ENCODE measurements at regions not wholly inside any gene's neighbourhood (a gene's known extent, or its start where the extent isn't known, plus 50 kb on each side); places are given as distances from the start of the nearest gene placed in this dataset.

DNA sequence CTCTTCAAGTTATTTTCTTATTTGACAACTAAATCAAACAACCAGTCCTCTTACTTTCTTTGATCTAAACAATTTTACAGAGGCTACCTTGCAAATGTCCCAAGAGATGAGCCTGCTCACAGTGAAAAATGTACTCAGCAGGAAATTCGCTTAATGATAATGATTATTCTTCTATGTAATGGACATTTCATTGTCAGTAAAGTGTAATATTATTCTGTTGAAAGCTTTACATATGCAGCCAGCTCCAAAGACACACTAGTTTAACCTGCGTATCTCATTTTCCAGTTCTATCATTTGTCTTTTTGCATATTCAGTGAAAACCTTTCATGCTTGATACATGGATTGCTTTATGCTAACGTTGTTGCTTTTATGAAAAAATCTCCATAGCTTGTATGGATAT is 758.7 kb upstream of the ZNF608 start:
- Histone ChIP-seq H3K36me3 (ENCODE audit: insufficient read depth) (no peaks in the 10 kb centered on the region), H3K4me1 (ENCODE audit: insufficient read depth) (no peaks in the 10 kb centered on the region), H3K27ac (ENCODE audit: low read depth) (no peak overlapping the region), H3K4me3 (ENCODE audit: low read depth, low read length) (no peak overlapping the region)
- DNase-seq (ENCODE audit: extremely low spot score), result no peak
- WGBS, result 94% methylated on average over 3 of the region's 3 CpGs

DNA sequence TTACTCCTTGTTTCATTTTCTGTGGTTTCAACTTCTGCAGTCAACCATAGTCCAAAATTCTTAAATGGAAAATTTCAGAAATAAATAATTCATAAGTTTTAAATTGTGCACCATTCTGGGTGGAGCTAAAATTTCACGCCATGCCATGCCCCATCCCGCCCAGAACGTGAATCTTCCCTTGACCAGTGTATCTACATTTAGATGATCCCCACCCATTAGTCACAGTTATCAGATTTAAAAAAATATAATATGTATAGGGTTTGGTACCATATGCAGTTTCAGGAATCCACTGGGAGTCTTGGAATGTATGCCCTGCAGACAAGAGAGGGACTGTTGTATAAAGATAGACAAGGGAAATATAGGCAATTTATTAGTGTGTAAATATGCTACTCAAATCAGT is 759.7 kb upstream of the ZNF608 start:
- H3K4me3 ChIP-seq (ENCODE audit: low read depth, low read length), result no peak overlapping the region
- 98% methylated on average over 3 of the region's 3 CpGs for WGBS
- no peak for DNase-seq (ENCODE audit: extremely low spot score)
- no peak overlapping the region for H3K27ac ChIP-seq (ENCODE audit: low read depth)
- no peaks in the 10 kb centered on the region for H3K4me1 ChIP-seq (ENCODE audit: insufficient read depth)
- no peaks in the 10 kb centered on the region for H3K36me3 ChIP-seq (ENCODE audit: insufficient read depth)

DNA sequence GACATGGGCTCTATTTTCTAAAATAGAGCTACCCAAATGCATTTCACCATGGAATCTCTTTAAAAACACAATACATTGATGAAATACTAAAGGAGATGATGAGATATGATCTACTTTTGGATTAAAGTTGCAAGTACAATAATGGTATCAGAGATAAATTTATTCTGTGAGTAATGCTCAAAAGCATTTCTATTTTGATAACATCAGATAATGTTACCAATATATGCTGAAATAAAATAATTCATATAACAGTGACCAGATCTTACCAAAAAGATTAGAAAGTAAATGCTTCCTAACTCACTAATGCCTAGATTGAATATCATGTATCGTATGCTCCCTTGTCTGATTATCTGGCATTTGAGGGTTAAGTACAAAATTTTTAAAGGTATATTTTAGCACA is 761.8 kb upstream of the ZNF608 start:
- no peaks in the 10 kb centered on the region for H3K4me1 ChIP-seq (ENCODE audit: insufficient read depth)
- WGBS, result 92% methylated on average over 1 of the region's 1 CpG
- no peaks in the 10 kb centered on the region for H3K36me3 ChIP-seq (ENCODE audit: insufficient read depth)
- H3K4me3 ChIP-seq (ENCODE audit: low read depth, low read length), result no peak overlapping the region
- DNase-seq (ENCODE audit: extremely low spot score), result no peak
- no peak overlapping the region for H3K27ac ChIP-seq (ENCODE audit: low read depth)

- Histone ChIP-seq H3K27ac (ENCODE audit: low read depth) (no peak overlapping the region), H3K36me3 (ENCODE audit: insufficient read depth) (no peaks in the 10 kb centered on the region), H3K4me3 (ENCODE audit: low read depth, low read length) (no peak overlapping the region), H3K4me1 (ENCODE audit: insufficient read depth) (no peaks in the 10 kb centered on the region)
- DNase-seq (ENCODE audit: extremely low spot score), result no peak
These were observed 764.2 kb upstream of the ZNF608 start for GRCh38 chr5:125510651-125511050.

GRCh38 chr5:125517973-125518550 is 771.6 kb upstream of the ZNF608 start:
- Histone ChIP-seq H3K36me3 (ENCODE audit: insufficient read depth) (peaks cover 2% of the 10 kb centered on the region), H3K27ac (ENCODE audit: low read depth) (no peak overlapping the region), H3K4me1 (ENCODE audit: insufficient read depth) (no peaks in the 10 kb centered on the region), H3K4me3 (ENCODE audit: low read depth, low read length) (no peak overlapping the region)
- DNase-seq (ENCODE audit: extremely low spot score), result no peak
- 80% methylated on average over 3 of the region's 3 CpGs for WGBS

DNA sequence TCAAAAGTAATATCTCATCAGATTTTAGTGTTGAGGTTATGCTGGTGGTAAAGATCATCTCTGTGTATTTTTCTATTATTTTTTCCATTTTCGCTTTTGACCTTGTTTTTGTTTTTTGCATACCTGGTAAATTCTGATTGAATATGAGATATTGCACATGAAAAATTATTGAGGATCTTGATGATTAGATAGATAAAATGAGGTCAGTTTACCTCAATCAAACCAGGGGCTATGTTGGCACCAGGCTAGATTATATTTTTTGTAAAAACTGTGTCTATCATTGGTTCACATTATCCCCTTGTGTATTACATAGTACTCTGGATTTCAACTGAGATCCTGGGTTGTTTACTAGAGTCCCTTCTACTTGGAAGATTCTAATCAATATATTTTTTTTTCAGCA is 774.9 kb upstream of the ZNF608 start:
- no peak overlapping the region for H3K27ac ChIP-seq (ENCODE audit: low read depth)
- H3K4me3 ChIP-seq (ENCODE audit: low read depth, low read length), result no peak overlapping the region
- no peak for DNase-seq (ENCODE audit: extremely low spot score)
- H3K36me3 ChIP-seq (ENCODE audit: insufficient read depth), result peaks cover 2% of the 10 kb centered on the region
- 4% methylated on average over 1 of the region's 1 CpG for WGBS
- H3K4me1 ChIP-seq (ENCODE audit: insufficient read depth), result no peaks in the 10 kb centered on the region

DNA sequence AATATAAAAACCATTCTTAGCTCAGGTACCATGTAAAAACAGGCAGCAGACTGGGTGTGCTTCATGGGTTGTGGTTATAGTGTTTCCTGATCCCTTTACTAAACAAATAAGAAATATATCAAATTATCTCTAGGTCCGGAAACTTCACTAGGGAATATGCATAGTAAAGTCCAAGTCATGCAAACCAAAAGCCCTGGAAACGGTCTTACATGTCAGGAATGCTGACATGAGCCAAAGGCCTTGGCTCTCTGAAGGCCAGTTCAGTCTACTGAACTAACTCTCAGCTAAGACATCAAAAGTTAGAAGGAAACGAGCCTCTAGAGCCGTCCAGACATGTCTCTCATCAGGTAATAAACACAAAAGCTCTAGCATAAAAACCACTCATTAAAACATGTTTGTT is 778.9 kb upstream of the ZNF608 start:
- Histone ChIP-seq H3K4me1 (ENCODE audit: insufficient read depth) (no peaks in the 10 kb centered on the region), H3K36me3 (ENCODE audit: insufficient read depth) (peaks cover 2% of the 10 kb centered on the region), H3K27ac (ENCODE audit: low read depth) (no peak overlapping the region), H3K4me3 (ENCODE audit: low read depth, low read length) (no peak overlapping the region)
- 37% methylated on average over 4 of the region's 4 CpGs for WGBS
- DNase-seq (ENCODE audit: extremely low spot score), result no peak

GRCh38 chr5:125526966-125527365 is 780.5 kb upstream of the ZNF608 start:
- H3K4me1 ChIP-seq (ENCODE audit: insufficient read depth), result no peaks in the 10 kb centered on the region
- no peak for DNase-seq (ENCODE audit: extremely low spot score)
- no peak overlapping the region for H3K4me3 ChIP-seq (ENCODE audit: low read depth, low read length)
- no peaks in the 10 kb centered on the region for H3K36me3 ChIP-seq (ENCODE audit: insufficient read depth)
- no peak overlapping the region for H3K27ac ChIP-seq (ENCODE audit: low read depth)

- Histone ChIP-seq H3K36me3 (ENCODE audit: insufficient read depth) (no peaks in the 10 kb centered on the region), H3K4me3 (ENCODE audit: low read depth, low read length) (no peak overlapping the region), H3K27ac (ENCODE audit: low read depth) (no peak overlapping the region), H3K4me1 (ENCODE audit: insufficient read depth) (no peaks in the 10 kb centered on the region)
- no peak for DNase-seq (ENCODE audit: extremely low spot score)
- WGBS, result 72% methylated on average over 1 of the region's 1 CpG
These were observed 782.4 kb upstream of the ZNF608 start for GRCh38 chr5:125528881-125529280.

GRCh38 chr5:125530833-125531615 is 784.6 kb upstream of the ZNF608 start:
- Histone ChIP-seq H3K4me3 (ENCODE audit: low read depth, low read length) (no peak overlapping the region), H3K4me1 (ENCODE audit: insufficient read depth) (no peaks in the 10 kb centered on the region), H3K36me3 (ENCODE audit: insufficient read depth) (no peaks in the 10 kb centered on the region), H3K27ac (ENCODE audit: low read depth) (no peak overlapping the region)
- no peak for DNase-seq (ENCODE audit: extremely low spot score)
- WGBS, result 78% methylated on average over 5 of the region's 5 CpGs

DNA sequence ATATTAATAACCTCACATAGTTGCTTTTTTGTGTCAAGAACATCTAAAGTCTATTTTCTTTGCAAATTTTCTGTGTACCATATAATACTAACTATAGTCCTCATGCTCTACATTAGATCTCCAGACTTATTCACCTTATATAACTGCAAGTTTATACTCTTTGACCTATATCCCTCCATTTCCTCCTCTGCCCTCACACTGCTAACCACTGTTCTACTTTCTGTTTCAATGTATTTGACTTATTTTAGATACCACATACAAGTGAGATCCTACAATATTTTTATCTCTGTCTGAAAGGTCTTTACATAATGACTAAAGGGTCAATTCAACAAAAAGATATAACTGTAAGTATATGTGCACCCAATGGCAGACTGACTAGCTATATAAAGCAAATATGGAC is 789.7 kb upstream of the ZNF608 start:
- no peaks in the 10 kb centered on the region for H3K36me3 ChIP-seq (ENCODE audit: insufficient read depth)
- no peak overlapping the region for H3K4me3 ChIP-seq (ENCODE audit: low read depth, low read length)
- no peak overlapping the region for H3K27ac ChIP-seq (ENCODE audit: low read depth)
- H3K4me1 ChIP-seq (ENCODE audit: insufficient read depth), result no peaks in the 10 kb centered on the region
- no peak for DNase-seq (ENCODE audit: extremely low spot score)

DNA sequence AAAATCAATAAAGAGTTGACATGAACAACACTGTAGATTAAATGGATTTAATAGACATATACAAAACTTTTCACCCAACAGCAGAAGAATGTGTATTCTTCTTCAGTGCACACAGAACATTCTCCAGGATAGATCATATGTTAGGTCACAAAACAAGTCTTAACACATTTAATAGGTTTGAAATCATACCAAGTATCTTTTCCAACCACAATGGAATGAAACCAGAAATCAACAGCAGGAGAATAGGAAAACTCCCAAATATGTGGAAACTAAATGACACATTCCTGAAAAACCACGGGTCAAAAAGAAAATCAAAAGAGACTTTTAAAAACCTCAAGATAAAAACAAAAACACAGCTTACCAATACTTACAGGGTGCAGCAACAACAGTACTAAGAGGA is 790.1 kb upstream of the ZNF608 start:
- Histone ChIP-seq H3K36me3 (ENCODE audit: insufficient read depth) (no peaks in the 10 kb centered on the region), H3K4me3 (ENCODE audit: low read depth, low read length) (no peak overlapping the region), H3K27ac (ENCODE audit: low read depth) (no peak overlapping the region), H3K4me1 (ENCODE audit: insufficient read depth) (no peaks in the 10 kb centered on the region)
- DNase-seq (ENCODE audit: extremely low spot score), result no peak
- 48% methylated on average over 1 of the region's 1 CpG for WGBS

DNA sequence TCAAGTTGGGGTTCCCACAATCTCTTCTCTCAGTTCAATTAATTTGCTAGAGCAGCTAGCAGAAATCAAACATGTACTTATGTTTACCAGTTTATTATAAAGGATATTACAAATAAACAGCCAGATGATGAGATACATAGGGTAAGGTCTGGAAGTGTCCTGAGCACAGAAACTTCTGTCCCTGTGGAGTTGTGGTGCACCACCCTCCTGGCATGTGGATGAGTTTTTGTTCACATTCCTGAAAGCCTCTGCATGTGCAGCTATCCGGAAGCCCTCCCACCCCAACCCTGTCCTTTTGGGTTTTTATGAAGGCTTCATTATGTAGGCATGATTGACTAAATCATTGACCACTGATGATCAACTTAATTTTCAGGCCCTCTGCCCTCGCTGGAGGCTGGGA is 791.2 kb upstream of the ZNF608 start:
- H3K4me3 ChIP-seq (ENCODE audit: low read depth, low read length), result no peak overlapping the region
- 95% methylated on average over 2 of the region's 2 CpGs for WGBS
- H3K27ac ChIP-seq (ENCODE audit: low read depth), result no peak overlapping the region
- no peaks in the 10 kb centered on the region for H3K4me1 ChIP-seq (ENCODE audit: insufficient read depth)
- H3K36me3 ChIP-seq (ENCODE audit: insufficient read depth), result no peaks in the 10 kb centered on the region
- DNase-seq (ENCODE audit: extremely low spot score), result no peak

GRCh38 chr5:125538469-125538868 is 792.0 kb upstream of the ZNF608 start:
- Histone ChIP-seq H3K4me1 (ENCODE audit: insufficient read depth) (no peaks in the 10 kb centered on the region), H3K27ac (ENCODE audit: low read depth) (no peak overlapping the region), H3K4me3 (ENCODE audit: low read depth, low read length) (no peak overlapping the region), H3K36me3 (ENCODE audit: insufficient read depth) (no peaks in the 10 kb centered on the region)
- DNase-seq (ENCODE audit: extremely low spot score), result no peak
- WGBS, result 92% methylated on average over 2 of the region's 2 CpGs

- 94% methylated on average over 2 of the region's 2 CpGs for WGBS
- Histone ChIP-seq H3K36me3 (ENCODE audit: insufficient read depth) (no peaks in the 10 kb centered on the region), H3K27ac (ENCODE audit: low read depth) (no peak overlapping the region), H3K4me3 (ENCODE audit: low read depth, low read length) (no peak overlapping the region), H3K4me1 (ENCODE audit: insufficient read depth) (no peaks in the 10 kb centered on the region)
- DNase-seq (ENCODE audit: extremely low spot score), result no peak
These were observed 794.6 kb upstream of the ZNF608 start for GRCh38 chr5:125541085-125541484.

Data from urinary bladder (tissue), 3 donors.